ENCODE measurements at regions not wholly inside any gene's neighbourhood (a gene's known extent, or its start where the extent isn't known, plus 50 kb on each side); places are given as distances from the start of the nearest gene placed in this dataset.

DNA sequence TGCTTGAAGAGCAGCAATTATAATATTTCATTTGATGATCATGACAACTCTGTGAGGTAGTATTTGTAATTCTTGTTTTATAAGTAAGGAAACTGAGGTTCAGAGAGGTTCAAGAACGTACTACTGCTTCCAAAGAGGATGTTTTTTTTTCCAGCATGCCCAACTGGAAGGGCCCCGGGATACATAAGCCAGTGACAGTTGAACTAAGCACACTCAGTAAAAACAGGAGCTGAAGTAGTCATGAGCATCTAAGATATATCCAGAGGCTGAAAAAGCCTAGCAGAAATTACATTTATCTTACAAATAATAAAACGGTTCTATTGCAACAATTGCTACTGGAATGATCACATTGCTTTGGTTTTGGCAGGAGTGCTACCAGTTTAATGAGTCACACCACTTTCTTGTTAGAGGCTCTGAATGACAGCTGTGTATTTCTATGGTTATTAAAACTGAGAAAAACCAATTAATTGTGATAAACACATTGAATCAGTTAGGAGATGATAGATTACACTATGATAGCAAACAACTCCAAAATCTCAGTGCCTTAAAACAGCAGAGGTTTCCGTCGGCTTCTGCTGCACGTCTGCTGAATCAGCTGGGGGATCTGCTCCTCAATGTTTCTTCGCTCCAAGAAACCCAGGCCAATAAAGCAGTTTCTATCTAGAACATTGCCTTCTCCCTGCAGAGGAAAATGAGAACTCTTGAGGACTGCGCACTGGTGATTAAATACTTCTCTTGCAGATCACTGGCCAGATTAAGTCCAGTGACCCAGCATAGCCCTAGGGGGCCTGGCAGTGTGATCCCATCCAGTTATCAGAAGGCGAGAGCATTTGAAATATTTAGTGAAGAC lies 522.7 kb downstream of the PLPP3 start:
- H3K27ac Mint-ChIP-seq = no peak overlapping the region
- ChIA-PET POLR2A (no interaction called here), CTCF (interaction anchor here (0.6 kb wide), 1 partner anchor 120 kb away, joined by 3 read pairs; no protein-coding TSS in a partner anchor)
- no peak for ATAC-seq
- H3K27me3 Mint-ChIP-seq (ENCODE audit: low read depth) = no peaks in the 10 kb centered on the region
- no peak overlapping the region for H3K4me3 Mint-ChIP-seq
- DNase-seq (ENCODE audit: low spot score) = no peak
- TF ChIP-seq EMX1 (CRISPR knock-in tag; IDR thresholded peaks at IDR 0.05) (no peak), ZNF423 (CRISPR knock-in tag; IDR thresholded peaks at IDR 0.05) (no peak)
- TF ChIP-seq, protein P1, sequence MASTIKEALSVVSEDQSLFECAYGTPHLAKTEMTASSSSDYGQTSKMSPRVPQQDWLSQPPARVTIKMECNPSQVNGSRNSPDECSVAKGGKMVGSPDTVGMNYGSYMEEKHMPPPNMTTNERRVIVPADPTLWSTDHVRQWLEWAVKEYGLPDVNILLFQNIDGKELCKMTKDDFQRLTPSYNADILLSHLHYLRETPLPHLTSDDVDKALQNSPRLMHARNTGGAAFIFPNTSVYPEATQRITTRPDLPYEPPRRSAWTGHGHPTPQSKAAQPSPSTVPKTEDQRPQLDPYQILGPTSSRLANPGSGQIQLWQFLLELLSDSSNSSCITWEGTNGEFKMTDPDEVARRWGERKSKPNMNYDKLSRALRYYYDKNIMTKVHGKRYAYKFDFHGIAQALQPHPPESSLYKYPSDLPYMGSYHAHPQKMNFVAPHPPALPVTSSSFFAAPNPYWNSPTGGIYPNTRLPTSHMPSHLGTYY (CRISPR knock-in tag; IDR thresholded peaks at IDR 0.05) = no peak
- no peaks in the 10 kb centered on the region for H3K9me3 Mint-ChIP-seq
- H3K4me1 Mint-ChIP-seq = peaks cover 6% of the 10 kb centered on the region
- no peaks in the 10 kb centered on the region for H3K36me3 Mint-ChIP-seq

DNA sequence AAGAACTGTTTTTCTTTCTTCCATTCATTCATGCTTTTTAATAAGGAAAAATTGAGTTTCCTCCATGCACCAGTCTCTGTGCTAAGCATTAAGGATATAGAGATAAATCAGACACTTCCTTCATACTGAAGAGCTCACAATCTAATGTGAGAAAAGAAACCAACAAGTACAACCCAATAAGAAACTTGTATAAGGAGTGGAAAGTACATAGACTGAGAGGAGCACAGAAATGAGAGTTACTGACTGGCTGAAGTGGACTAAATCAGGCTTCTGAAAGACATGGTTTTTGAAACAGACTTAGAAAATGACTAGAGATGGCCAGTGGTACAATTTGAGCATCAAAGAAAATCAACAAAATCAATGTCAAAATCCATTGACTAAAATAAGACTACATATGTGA lies 524.4 kb downstream of the PLPP3 start:
- TF ChIP-seq NFATC4 (CRISPR knock-in tag; IDR thresholded peaks at IDR 0.05) (no peak), JUN (CRISPR knock-in tag; IDR thresholded peaks at IDR 0.05) (no peak), ZNF416 (CRISPR knock-in tag; IDR thresholded peaks at IDR 0.05) (no peak), ETV6 (CRISPR knock-in tag; IDR thresholded peaks at IDR 0.05) (no peak), TP53 (CRISPR knock-in tag; IDR thresholded peaks at IDR 0.05) (no peak), EMX1 (CRISPR knock-in tag; IDR thresholded peaks at IDR 0.05) (no peak), CBFB (CRISPR knock-in tag; IDR thresholded peaks at IDR 0.05; ENCODE audit: low read depth) (no peak), ATF1 (CRISPR knock-in tag; IDR thresholded peaks at IDR 0.05) (no peak), CREB1 (CRISPR knock-in tag; IDR thresholded peaks at IDR 0.05) (no peak), TEAD1 (CRISPR knock-in tag; IDR thresholded peaks at IDR 0.05) (no peak), FOXK1 (CRISPR knock-in tag; IDR thresholded peaks at IDR 0.05) (no peak), ZNF671 (CRISPR knock-in tag; IDR thresholded peaks at IDR 0.05) (no peak), SMAD4 (CRISPR knock-in tag; IDR thresholded peaks at IDR 0.05) (no peak), ZNF232 (CRISPR knock-in tag; IDR thresholded peaks at IDR 0.05) (no peak)
- TF ChIP-seq, protein P2, sequence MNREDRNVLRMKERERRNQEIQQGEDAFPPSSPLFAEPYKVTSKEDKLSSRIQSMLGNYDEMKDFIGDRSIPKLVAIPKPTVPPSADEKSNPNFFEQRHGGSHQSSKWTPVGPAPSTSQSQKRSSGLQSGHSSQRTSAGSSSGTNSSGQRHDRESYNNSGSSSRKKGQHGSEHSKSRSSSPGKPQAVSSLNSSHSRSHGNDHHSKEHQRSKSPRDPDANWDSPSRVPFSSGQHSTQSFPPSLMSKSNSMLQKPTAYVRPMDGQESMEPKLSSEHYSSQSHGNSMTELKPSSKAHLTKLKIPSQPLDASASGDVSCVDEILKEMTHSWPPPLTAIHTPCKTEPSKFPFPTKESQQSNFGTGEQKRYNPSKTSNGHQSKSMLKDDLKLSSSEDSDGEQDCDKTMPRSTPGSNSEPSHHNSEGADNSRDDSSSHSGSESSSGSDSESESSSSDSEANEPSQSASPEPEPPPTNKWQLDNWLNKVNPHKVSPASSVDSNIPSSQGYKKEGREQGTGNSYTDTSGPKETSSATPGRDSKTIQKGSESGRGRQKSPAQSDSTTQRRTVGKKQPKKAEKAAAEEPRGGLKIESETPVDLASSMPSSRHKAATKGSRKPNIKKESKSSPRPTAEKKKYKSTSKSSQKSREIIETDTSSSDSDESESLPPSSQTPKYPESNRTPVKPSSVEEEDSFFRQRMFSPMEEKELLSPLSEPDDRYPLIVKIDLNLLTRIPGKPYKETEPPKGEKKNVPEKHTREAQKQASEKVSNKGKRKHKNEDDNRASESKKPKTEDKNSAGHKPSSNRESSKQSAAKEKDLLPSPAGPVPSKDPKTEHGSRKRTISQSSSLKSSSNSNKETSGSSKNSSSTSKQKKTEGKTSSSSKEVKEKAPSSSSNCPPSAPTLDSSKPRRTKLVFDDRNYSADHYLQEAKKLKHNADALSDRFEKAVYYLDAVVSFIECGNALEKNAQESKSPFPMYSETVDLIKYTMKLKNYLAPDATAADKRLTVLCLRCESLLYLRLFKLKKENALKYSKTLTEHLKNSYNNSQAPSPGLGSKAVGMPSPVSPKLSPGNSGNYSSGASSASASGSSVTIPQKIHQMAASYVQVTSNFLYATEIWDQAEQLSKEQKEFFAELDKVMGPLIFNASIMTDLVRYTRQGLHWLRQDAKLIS (CRISPR knock-in tag; IDR thresholded peaks at IDR 0.05; ENCODE audit: borderline replicate concordance) = no peak
- TF ChIP-seq, protein P3, sequence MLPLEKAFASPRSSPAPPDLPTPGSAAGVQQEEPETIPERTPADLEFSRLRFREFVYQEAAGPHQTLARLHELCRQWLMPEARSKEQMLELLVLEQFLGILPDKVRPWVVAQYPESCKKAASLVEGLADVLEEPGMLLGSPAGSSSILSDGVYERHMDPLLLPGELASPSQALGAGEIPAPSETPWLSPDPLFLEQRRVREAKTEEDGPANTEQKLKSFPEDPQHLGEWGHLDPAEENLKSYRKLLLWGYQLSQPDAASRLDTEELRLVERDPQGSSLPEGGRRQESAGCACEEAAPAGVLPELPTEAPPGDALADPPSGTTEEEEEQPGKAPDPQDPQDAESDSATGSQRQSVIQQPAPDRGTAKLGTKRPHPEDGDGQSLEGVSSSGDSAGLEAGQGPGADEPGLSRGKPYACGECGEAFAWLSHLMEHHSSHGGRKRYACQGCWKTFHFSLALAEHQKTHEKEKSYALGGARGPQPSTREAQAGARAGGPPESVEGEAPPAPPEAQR (CRISPR knock-in tag; IDR thresholded peaks at IDR 0.05) = no peak
- TF ChIP-seq, protein P4, sequence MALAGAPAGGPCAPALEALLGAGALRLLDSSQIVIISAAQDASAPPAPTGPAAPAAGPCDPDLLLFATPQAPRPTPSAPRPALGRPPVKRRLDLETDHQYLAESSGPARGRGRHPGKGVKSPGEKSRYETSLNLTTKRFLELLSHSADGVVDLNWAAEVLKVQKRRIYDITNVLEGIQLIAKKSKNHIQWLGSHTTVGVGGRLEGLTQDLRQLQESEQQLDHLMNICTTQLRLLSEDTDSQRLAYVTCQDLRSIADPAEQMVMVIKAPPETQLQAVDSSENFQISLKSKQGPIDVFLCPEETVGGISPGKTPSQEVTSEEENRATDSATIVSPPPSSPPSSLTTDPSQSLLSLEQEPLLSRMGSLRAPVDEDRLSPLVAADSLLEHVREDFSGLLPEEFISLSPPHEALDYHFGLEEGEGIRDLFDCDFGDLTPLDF (CRISPR knock-in tag; IDR thresholded peaks at IDR 0.05) = no peak
- TF ChIP-seq, protein P5, sequence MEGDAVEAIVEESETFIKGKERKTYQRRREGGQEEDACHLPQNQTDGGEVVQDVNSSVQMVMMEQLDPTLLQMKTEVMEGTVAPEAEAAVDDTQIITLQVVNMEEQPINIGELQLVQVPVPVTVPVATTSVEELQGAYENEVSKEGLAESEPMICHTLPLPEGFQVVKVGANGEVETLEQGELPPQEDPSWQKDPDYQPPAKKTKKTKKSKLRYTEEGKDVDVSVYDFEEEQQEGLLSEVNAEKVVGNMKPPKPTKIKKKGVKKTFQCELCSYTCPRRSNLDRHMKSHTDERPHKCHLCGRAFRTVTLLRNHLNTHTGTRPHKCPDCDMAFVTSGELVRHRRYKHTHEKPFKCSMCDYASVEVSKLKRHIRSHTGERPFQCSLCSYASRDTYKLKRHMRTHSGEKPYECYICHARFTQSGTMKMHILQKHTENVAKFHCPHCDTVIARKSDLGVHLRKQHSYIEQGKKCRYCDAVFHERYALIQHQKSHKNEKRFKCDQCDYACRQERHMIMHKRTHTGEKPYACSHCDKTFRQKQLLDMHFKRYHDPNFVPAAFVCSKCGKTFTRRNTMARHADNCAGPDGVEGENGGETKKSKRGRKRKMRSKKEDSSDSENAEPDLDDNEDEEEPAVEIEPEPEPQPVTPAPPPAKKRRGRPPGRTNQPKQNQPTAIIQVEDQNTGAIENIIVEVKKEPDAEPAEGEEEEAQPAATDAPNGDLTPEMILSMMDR (IDR thresholded peaks at IDR 0.05) = no peak
- TF ChIP-seq, protein P6, sequence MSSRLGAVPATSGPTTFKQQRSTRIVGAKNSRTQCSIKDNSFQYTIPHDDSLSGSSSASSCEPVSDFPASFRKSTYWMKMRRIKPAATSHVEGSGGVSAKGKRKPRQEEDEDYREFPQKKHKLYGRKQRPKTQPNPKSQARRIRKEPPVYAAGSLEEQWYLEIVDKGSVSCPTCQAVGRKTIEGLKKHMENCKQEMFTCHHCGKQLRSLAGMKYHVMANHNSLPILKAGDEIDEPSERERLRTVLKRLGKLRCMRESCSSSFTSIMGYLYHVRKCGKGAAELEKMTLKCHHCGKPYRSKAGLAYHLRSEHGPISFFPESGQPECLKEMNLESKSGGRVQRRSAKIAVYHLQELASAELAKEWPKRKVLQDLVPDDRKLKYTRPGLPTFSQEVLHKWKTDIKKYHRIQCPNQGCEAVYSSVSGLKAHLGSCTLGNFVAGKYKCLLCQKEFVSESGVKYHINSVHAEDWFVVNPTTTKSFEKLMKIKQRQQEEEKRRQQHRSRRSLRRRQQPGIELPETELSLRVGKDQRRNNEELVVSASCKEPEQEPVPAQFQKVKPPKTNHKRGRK (CRISPR knock-in tag; IDR thresholded peaks at IDR 0.05; ENCODE audit: borderline replicate concordance) = no peak
- TF ChIP-seq, protein P7, sequence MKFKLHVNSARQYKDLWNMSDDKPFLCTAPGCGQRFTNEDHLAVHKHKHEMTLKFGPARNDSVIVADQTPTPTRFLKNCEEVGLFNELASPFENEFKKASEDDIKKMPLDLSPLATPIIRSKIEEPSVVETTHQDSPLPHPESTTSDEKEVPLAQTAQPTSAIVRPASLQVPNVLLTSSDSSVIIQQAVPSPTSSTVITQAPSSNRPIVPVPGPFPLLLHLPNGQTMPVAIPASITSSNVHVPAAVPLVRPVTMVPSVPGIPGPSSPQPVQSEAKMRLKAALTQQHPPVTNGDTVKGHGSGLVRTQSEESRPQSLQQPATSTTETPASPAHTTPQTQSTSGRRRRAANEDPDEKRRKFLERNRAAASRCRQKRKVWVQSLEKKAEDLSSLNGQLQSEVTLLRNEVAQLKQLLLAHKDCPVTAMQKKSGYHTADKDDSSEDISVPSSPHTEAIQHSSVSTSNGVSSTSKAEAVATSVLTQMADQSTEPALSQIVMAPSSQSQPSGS (CRISPR knock-in tag; IDR thresholded peaks at IDR 0.05; ENCODE audit: borderline replicate concordance, low read depth) = no peak

More for the DNA sequence above, 524.4 kb downstream of the PLPP3 start:
- ChIA-PET POLR2A (no interaction called here), CTCF (no interaction called here)
- Mint-ChIP-seq H3K4me3 (no peak overlapping the region), H3K4me1 (peaks cover 4% of the 10 kb centered on the region), H3K9me3 (peaks cover 12% of the 10 kb centered on the region), H3K27me3 (ENCODE audit: low read depth) (no peaks in the 10 kb centered on the region), H3K27ac (no peak overlapping the region), H3K36me3 (no peaks in the 10 kb centered on the region)
- DNase-seq (ENCODE audit: low spot score) (no peak), ATAC-seq (no peak)
